Mammary epithelial cell (primary cell): ENCODE measurements at regions not wholly inside any gene's neighbourhood (a gene's known extent, or its start where the extent isn't known, plus 50 kb on each side); places are given as distances from the start of the nearest gene placed in this dataset.

Experiments used
- CTCF ChIP-seq, 2 donors: IDR thresholded peaks in 1 of 2; conservative IDR thresholded peaks in 1 of 2; 2 replicates each; pipeline ENCODE4 v1.5.1; 2011 to 2012; ENCODE audit warnings: inconsistent platforms in 2 of 2, low read length in 2 of 2, mild to moderate bottlenecking in 2 of 2, control low read depth in 1 of 2, low read depth in 1 of 2; ENCODE audit not compliant: insufficient read depth in 1 of 2; ENCODE audit errors: extremely low read depth in 1 of 2
- EZH2 ChIP-seq: IDR thresholded peaks from 2 replicates; pipeline ENCODE4 v1.6.1; 2012; ENCODE audit warnings: low read length, inconsistent platforms, borderline replicate concordance

- TF ChIP-seq EZH2, result no peak
- TF ChIP-seq CTCF (conservative IDR thresholded peaks at IDR 0.05 in 1 of 2, IDR thresholded peaks at IDR 0.05 in 1 of 2; ENCODE audit: extremely low read depth in 1 of 2, insufficient read depth in 1 of 2, low read depth in 1 of 2, low read length in 2 of 2), result no peak
Observed at GRCh38 chr21:35422011-35422410, 372.9 kb upstream of the RUNX1 start.
